Neuronal stem cell (in vitro differentiated cells): ENCODE measurements at regions not wholly inside any gene's neighbourhood (a gene's known extent, or its start where the extent isn't known, plus 50 kb on each side); places are given as distances from the start of the nearest gene placed in this dataset.

Experiments
- DNase-seq: peaks from one replicate; pipeline ENCODE4 v3.0.0-alpha.2; 2013; ENCODE audit warnings: low spot score
- H2AFZ ChIP-seq: one replicate; pipeline ENCODE4 v1.6.1; 2013; ENCODE audit warnings: mild to moderate bottlenecking, low read length, inconsistent platforms
- H2AK5ac ChIP-seq: 2 replicates; pipeline ENCODE4 v1.6.1; 2013; ENCODE audit warnings: low read depth, mild to moderate bottlenecking, inconsistent platforms, low read length, moderate library complexity, mixed read lengths
- H2BK120ac ChIP-seq: 2 replicates; pipeline ENCODE4 v1.6.1; 2013; ENCODE audit warnings: low read depth, mild to moderate bottlenecking, inconsistent platforms, low read length, moderate library complexity, mixed read lengths
- H2BK12ac ChIP-seq: one replicate; pipeline ENCODE4 v1.6.1; 2013; ENCODE audit warnings: low read length, inconsistent platforms
- H2BK15ac ChIP-seq: 2 replicates; pipeline ENCODE4 v1.6.1; 2013; ENCODE audit warnings: mild to moderate bottlenecking, low read length, inconsistent platforms, mixed read lengths
- H2BK5ac ChIP-seq: one replicate; pipeline ENCODE4 v1.6.1; 2013; ENCODE audit warnings: inconsistent platforms, mild to moderate bottlenecking, low read length, moderate library complexity
- H3K14ac ChIP-seq: one replicate; pipeline ENCODE4 v1.6.1; 2013; ENCODE audit warnings: low read length, inconsistent platforms
- H3K18ac ChIP-seq: 2 replicates; pipeline ENCODE4 v1.6.1; 2013; ENCODE audit warnings: low read length, inconsistent platforms
- H3K23ac ChIP-seq: 2 replicates; pipeline ENCODE4 v1.6.1; 2013; ENCODE audit warnings: low read depth, mild to moderate bottlenecking, mixed read lengths, low read length, inconsistent platforms; ENCODE audit not compliant: poor library complexity
- H3K27ac ChIP-seq: replicated peaks from 3 replicates; pipeline ENCODE4 v1.5.1; 2013; ENCODE audit warnings: low read length, inconsistent platforms
- H3K27me3 ChIP-seq, 3 experiments: 2 replicates each; pipeline ENCODE4 v1.6.1; 2013; ENCODE audit warnings: low read length in 3 of 3, mild to moderate bottlenecking in 2 of 3, inconsistent platforms in 1 of 3, low read depth in 1 of 3, mixed read lengths in 1 of 3, moderate library complexity in 1 of 3; ENCODE audit not compliant: control insufficient read depth in 3 of 3, insufficient read depth in 3 of 3
- H3K36me3 ChIP-seq, 2 donors: replicated peaks in 1 of 2; 2 replicates each; pipeline ENCODE4 v1.6.1; 2013; ENCODE audit warnings: low read length in 2 of 2; ENCODE audit not compliant: control insufficient read depth in 2 of 2, insufficient read depth in 2 of 2
- H3K4ac ChIP-seq: 2 replicates; pipeline ENCODE4 v1.6.1; 2013; ENCODE audit warnings: inconsistent platforms, mild to moderate bottlenecking, low read length, moderate library complexity
- H3K4me1 ChIP-seq, 2 donors: 1 replicate in 1 of 2; 2 replicates in 1 of 2; pipeline ENCODE4 v1.6.1; 2013; ENCODE audit warnings: low read length in 2 of 2, low read depth in 1 of 2; ENCODE audit not compliant: control insufficient read depth in 2 of 2, insufficient read depth in 1 of 2
- H3K4me2 ChIP-seq: one replicate; pipeline ENCODE4 v1.6.1; 2013; ENCODE audit warnings: mild to moderate bottlenecking, low read length, inconsistent platforms; ENCODE audit not compliant: insufficient read depth, poor library complexity, severe bottlenecking
- H3K4me3 ChIP-seq, 2 donors: 2 replicates each; pipeline ENCODE4 v1.5.1; 2013; ENCODE audit warnings: low read length in 2 of 2, mild to moderate bottlenecking in 2 of 2, inconsistent platforms in 1 of 2, moderate library complexity in 1 of 2
- H3K79me1 ChIP-seq: one replicate; pipeline ENCODE4 v1.6.1; 2013; ENCODE audit warnings: low read depth, mild to moderate bottlenecking, inconsistent platforms, low read length, moderate library complexity
- H3K9ac ChIP-seq: one replicate; pipeline ENCODE4 v1.6.1; 2013; ENCODE audit warnings: mild to moderate bottlenecking, low read depth, low read length, inconsistent platforms; ENCODE audit not compliant: poor library complexity
- H3K9me3 ChIP-seq, 2 donors: replicated peaks in 1 of 2; 2 replicates each; pipeline versions ENCODE3 to v1.6.1; 2013; ENCODE audit warnings: low read length in 2 of 2, mild to moderate bottlenecking in 2 of 2, inconsistent platforms in 1 of 2, low read depth in 1 of 2, mixed read lengths in 1 of 2, moderate library complexity in 1 of 2; ENCODE audit not compliant: control insufficient read depth in 2 of 2, insufficient read depth in 1 of 2
- H4K8ac ChIP-seq: one replicate; pipeline ENCODE4 v1.6.1; 2013; ENCODE audit warnings: low read depth, mild to moderate bottlenecking, inconsistent platforms, low read length, moderate library complexity
- H4K91ac ChIP-seq: one replicate; pipeline ENCODE4 v1.6.1; 2013; ENCODE audit warnings: low read length, low read depth, mild to moderate bottlenecking, inconsistent platforms; ENCODE audit not compliant: poor library complexity
- WGBS, 2 donors: extraction: QIAGEN DNeasy Blood & Tissue Kit; methylation state at CpG; one replicate each; pipeline ENCODE4 v1.1.7; 2013; ENCODE audit warnings: missing lambda C conversion rate in 2 of 2, mixed read lengths in 1 of 2; ENCODE audit not compliant: insufficient read length in 2 of 2, insufficient replicate concordance in 1 of 2; ENCODE audit errors: extremely low coverage in 2 of 2; 5-methylcytosine and 5-hydroxymethylcytosine counted together

DNA sequence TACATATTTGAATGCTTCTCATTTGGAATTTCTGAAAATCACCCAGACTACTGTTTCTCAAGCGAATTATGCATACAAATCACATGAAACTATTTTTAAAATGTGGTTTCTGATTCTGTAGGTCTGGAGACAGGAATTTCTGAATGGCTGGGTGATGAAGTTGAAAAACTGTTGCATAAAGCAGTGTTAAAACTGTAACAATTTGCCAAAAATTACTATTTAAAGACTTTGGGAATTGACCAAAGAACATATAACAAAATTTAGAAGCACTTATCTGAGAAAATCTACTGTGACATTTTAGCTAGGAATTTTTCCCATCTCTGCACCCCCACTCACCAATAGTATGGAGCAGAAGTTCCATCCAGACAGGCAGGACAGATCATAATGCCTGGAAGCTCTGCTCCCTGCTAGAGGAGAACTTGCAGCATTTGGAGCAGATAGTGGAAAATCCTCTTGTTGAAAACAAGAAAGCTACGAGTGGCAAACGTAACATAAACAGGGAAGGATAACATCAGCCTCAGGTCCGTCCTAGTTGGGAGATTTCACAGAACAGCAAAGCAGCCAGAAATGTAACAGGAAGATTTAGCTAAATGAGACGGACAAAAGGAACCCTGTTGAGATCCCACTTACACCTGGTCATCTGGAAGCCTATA lies 132.3 kb upstream of the MCTP2 start:
- no peak overlapping the region for H4K91ac ChIP-seq
- H2AK5ac ChIP-seq, result no peak overlapping the region
- no peak overlapping the region for H3K23ac ChIP-seq
- no peaks in the 10 kb centered on the region for H3K79me1 ChIP-seq
- no peak overlapping the region for H2BK120ac ChIP-seq
- DNase-seq, result no peak
- H3K9ac ChIP-seq, result no peak overlapping the region
- no peak overlapping the region for H3K4me3 ChIP-seq
- H2BK12ac ChIP-seq, result no peak overlapping the region
- H3K27ac ChIP-seq, result no peak overlapping the region
- H3K4me2 ChIP-seq, result no peak overlapping the region
- H4K8ac ChIP-seq, result no peak overlapping the region
- no peak overlapping the region for H2BK15ac ChIP-seq
- no peak overlapping the region for H3K18ac ChIP-seq
- H3K14ac ChIP-seq, result no peak overlapping the region
- H3K9me3 ChIP-seq, result peaks cover 1 to 2% of the 10 kb centered on the region in 2 donors
- H3K27me3 ChIP-seq, result no peaks in the 10 kb centered on the region
- H2BK5ac ChIP-seq, result no peak overlapping the region
- H3K4ac ChIP-seq, result no peak overlapping the region
- no peaks in the 10 kb centered on the region for H3K36me3 ChIP-seq
- WGBS, 2 donors, result no CpG with 5 or more reads among the region's 5 CpGs
- no peaks in the 10 kb centered on the region for H3K4me1 ChIP-seq
- H2AFZ ChIP-seq, result no peak overlapping the region

DNA sequence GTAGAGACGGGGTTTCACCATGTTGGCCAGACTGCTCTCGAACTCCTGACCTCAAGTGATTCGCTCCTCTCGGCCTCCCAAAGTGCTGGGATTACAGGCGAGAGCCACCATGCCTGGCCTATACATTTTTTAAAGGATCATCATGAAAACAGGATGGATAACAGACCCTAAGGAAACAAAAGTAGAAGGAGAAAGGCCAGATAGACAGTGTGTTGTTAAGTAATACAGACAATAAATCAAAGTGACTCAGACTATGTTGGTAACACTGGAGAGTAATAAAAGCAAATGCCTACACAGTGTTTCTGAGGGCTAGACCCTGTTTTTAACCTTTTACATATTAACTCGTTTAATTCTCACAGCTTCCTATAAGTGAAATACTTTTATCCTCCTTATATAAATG lies 133.8 kb upstream of the MCTP2 start:
- Histone ChIP-seq H3K27me3 (no peaks in the 10 kb centered on the region), H2BK5ac (no peak overlapping the region), H4K91ac (no peak overlapping the region), H2BK15ac (no peak overlapping the region), H3K4me2 (no peak overlapping the region), H3K4me3 (no peak overlapping the region), H3K18ac (no peak overlapping the region), H4K8ac (no peak overlapping the region), H2AFZ (no peak overlapping the region), H3K14ac (no peak overlapping the region), H3K79me1 (no peaks in the 10 kb centered on the region), H3K9ac (no peak overlapping the region), H3K4ac (no peak overlapping the region), H3K4me1 (no peaks in the 10 kb centered on the region), H3K23ac (no peak overlapping the region), H3K27ac (no peak overlapping the region), H2BK12ac (no peak overlapping the region), H3K36me3 (no peaks in the 10 kb centered on the region), H3K9me3 (no peaks in the 10 kb centered on the region), H2AK5ac (no peak overlapping the region), H2BK120ac (no peak overlapping the region)
- DNase-seq, result no peak
- WGBS, 2 donors, result no CpG with 5 or more reads among the region's 6 CpGs

DNA sequence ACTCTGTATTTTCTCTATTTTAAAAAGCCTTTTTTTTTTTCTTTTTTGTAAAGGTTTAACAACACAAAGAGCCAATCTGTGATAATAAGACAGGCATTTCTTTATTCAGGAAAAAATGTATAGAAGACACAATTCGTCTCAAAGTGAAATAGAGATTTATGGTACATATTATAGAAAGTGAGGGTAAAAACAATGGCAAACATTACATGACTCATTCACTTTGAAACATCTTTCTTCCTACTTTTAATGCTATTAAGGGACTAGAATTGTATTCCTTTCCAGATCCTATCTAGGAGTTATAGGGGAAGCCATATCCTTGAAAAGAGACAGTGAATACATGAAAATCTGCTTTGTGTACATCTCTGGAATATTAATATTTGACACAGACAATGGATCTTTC lies 137.1 kb upstream of the MCTP2 start:
- Histone ChIP-seq H3K9ac (no peak overlapping the region), H3K36me3 (no peaks in the 10 kb centered on the region), H2BK15ac (no peak overlapping the region), H2BK5ac (no peak overlapping the region), H2BK12ac (no peak overlapping the region), H2AFZ (no peak overlapping the region), H3K4me3 (no peak overlapping the region), H3K18ac (no peak overlapping the region), H3K79me1 (no peaks in the 10 kb centered on the region), H3K4me1 (no peaks in the 10 kb centered on the region), H3K4ac (no peak overlapping the region), H3K14ac (no peak overlapping the region), H3K9me3 (no peaks in the 10 kb centered on the region), H3K23ac (no peak overlapping the region), H3K27me3 (no peaks in the 10 kb centered on the region), H2AK5ac (no peak overlapping the region), H3K27ac (no peak overlapping the region), H4K8ac (no peak overlapping the region), H4K91ac (no peak overlapping the region), H3K4me2 (no peak overlapping the region), H2BK120ac (no peak overlapping the region)
- no peak for DNase-seq
- no CpG with 5 or more reads among the region's 1 CpG for WGBS, 2 donors

DNA sequence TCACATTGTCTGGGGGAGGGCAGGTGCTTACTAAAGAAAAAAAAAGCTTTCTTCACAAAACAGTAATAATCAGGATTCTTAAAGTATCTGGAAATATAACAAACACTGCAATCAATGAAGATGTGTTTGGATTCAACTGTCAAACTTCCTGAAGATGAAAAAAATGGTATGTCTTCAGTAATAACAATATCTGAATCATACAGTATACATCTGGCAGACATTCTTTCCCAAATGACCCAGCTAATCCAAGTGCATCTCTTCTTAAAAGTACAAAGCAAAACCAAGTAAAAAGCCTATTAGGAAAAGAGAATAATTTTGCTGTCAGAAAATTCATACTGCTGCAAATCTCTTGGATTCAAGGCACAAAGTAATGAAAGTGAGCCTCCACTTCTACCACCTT lies 145.0 kb upstream of the MCTP2 start:
- Histone ChIP-seq H3K23ac (no peak overlapping the region), H3K27me3 (no peaks in the 10 kb centered on the region), H4K91ac (no peak overlapping the region), H4K8ac (no peak overlapping the region), H3K14ac (no peak overlapping the region), H2AFZ (no peak overlapping the region), H2BK5ac (no peak overlapping the region), H3K27ac (no peak overlapping the region), H2AK5ac (no peak overlapping the region), H3K18ac (no peak overlapping the region), H3K79me1 (no peaks in the 10 kb centered on the region), H3K4ac (no peak overlapping the region), H3K4me3 (no peak overlapping the region), H2BK12ac (no peak overlapping the region), H2BK15ac (no peak overlapping the region), H3K9me3 (no peaks in the 10 kb centered on the region), H3K36me3 (no peaks in the 10 kb centered on the region), H2BK120ac (no peak overlapping the region), H3K4me1 (no peaks in the 10 kb centered on the region), H3K4me2 (no peak overlapping the region), H3K9ac (no peak overlapping the region)
- DNase-seq, result no peak
